DMS53 (cell line): ENCODE measurements at regions not wholly inside any gene's neighbourhood (a gene's known extent, or its start where the extent isn't known, plus 50 kb on each side); places are given as distances from the start of the nearest gene placed in this dataset.
"Not testable (repeated sequence)": the region's sequence is repeated elsewhere in the genome, so short reads cannot be mapped to it uniquely, and the experiment has no call there.

Source experiments
- DNase-seq: peaks from one replicate; lab custom pipeline; 2025; lab: John Stamatoyannopoulos, UW

DNA sequence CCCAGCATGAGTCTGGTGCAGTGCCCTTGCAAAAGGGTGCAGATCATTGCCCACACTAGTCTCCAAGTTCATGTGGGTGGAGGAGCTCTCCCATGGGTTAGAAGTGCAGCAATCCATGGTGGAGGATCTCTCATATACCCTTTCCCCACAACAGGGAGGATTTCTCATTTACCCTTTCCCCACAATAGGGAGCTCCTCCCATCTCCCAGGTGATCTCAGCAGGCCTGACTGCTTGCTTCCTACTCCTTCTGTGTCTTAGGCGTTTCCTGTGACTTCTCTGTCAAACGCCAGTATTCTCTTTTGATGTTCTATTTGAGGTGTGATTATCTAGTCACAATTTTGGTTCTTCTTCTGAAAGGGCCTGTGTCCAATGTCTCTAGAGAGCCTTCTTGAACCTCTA lies 133.8 kb upstream of the RFX3 start:
- no peak for DNase-seq

DNA sequence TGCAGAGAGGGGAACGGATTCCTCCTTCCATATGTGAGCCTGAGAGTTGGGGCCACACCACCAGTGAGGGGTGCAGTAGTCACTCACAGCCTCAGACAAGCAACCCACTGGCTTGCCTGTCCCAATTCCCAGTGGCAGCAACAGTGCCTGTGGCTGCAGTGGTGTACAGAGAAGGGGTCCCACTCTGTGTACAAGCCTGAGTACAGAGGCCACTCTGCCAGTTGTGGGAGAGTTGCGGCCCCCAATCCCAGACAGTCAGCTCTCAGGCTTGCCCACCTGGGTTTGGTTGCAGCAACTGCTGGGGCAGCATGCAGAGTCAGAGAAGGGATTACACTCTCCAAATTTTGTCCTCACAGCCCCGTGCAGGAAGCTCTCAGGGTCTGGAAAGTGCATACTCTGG lies 133.2 kb upstream of the RFX3 start:
- no peak for DNase-seq

DNA sequence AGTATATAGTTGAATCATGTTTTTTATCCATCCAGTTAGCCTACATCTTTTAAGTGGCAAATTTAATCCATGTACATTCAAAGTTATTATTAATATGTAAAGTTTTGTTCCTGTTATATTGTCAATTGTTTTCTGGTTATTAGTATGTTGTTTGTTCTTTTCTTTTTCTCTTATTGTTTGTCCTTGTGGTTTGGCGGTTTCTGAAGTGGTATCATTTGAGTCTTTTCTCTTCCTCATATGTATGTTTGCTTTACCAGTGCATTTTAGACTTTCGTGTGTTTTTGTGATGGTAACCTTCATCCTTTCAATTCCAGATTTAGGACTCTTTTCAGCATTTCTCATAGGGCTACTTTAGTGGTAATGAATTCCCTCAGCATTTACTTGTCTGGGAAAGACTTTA lies 130.4 kb upstream of the RFX3 start:
- DNase-seq = no peak

DNA sequence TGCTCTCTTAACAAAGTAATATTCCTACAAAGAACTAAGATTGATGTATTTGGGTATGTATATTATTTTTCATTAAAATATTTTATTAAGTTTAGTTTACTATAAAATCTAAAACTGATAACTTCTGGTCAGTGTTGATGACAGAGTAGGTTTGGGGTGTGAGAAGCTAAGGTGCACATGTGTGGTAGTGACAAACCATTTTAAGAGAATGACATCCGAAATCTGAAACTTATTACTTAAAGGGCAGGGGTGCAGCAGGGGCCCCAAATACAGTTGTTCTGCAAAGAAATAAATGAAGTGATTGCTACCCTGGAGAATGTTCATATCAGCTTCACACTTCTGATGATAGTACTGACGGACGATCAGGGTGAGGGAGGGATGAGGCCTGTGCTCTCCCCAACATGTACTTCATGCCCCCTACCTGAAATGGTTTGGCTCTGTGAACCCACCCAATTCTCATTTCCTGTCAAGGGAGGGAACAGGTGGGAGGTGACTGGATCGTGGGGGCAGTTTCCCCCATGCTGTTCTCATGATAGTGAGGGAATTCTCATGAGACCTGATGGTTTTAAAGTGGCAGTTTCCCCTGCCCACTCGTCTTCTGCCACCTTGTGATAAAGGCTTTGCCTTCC lies 125.3 kb upstream of the RFX3 start:
- no peak for DNase-seq

DNA sequence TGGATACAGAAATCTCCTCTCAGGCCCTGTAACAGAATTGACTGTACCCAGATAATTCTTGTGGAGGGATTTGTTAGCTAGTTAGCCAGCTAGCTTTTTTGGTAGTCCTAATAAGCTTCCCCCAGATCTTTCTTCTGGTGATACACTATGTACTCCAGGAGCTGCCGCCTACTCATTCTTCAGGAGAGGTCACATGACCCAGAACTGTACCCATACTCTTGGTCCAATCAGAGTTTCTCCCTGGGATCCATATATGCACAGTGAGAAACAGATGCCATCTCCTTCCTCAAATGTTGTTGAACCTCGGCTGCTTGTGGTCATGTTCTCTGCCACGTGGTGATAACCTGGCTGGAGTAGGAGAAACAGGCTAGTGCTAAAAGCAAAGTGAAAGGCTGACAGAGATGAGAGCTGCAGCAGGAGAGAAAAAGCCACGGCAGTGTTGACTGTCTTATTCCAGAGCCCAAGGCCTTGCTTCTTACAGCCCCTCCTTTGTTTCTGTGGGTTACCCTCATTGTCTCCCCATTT lies 123.0 kb upstream of the RFX3 start:
- DNase-seq = no peak

DNA sequence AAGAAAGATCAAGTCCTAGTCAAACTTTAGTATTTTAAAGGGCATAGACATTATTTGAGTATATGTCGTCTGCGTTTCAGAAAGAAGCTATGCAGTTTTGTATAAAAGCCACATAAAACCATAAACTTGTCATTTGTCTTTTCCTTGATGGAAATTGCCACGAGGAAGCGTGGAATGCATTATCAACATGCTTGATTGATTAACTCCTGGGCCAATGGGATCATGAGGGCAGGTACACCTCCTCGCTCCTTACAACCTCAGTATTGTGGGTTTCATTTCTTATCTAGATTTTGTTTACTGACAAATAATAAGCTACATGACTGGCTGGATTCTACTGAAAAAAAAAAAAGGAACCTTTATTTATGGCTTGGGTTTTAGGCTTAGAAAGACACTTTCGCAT lies 122.5 kb upstream of the RFX3 start:
- DNase-seq = no peak

DNA sequence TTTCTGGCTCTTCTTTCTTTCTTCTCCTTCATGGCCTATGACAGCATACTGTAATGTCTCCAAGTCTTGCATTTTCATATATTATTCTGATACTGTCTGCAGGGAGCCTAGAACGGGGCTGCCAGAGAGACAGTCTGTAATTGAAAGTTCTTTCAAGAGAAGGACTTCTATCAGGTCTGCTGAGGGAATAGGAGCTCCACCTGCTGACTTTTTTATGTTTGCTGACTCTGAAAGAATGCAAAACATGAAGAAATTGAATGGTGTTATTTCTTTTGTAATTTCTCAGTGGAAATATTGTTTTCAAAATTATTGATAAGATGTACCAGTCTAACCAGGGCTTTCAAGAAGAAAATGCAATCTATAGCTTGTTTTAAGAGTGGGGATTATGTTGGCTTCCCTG lies 121.9 kb upstream of the RFX3 start:
- no peak for DNase-seq

DNA sequence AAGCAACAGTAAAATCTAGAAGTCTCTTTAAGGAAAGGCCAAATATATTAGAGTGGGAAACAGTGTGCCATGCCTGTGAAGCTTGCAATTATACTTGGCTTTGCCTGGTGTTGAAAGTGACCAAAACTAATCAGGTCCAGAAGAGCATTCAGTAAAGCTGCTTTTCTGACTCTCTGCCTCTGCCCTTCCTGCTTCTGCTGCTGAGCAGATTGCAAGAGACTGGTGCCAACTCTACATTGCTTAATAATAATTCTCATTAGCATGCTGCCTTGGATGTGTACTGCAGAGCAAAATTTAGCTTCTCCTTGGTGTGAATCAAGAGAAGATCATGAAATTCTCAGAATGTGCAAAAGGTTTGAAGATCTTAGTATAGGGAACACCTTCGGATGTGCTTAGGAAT lies 120.4 kb upstream of the RFX3 start:
- DNase-seq = no peak

DNA sequence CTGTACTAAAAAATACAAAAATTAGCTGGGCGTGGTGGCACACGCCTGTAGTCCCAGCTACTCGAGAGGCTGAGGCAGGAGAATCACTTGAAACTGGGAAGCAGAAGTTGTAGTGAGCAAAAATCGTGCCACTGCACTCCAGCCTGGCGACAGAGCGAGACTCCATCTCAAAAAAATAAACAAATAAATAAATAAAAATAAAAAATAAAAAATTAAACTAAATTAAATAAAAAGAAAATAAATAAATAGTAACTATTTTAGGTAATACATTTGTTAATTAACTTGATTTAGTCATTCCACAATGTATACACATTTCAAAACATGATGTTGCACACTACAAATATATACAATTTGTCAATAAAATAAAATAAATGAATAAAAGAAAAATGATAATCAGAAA lies 116.3 kb upstream of the RFX3 start:
- DNase-seq = not testable (repeated sequence)

DNA sequence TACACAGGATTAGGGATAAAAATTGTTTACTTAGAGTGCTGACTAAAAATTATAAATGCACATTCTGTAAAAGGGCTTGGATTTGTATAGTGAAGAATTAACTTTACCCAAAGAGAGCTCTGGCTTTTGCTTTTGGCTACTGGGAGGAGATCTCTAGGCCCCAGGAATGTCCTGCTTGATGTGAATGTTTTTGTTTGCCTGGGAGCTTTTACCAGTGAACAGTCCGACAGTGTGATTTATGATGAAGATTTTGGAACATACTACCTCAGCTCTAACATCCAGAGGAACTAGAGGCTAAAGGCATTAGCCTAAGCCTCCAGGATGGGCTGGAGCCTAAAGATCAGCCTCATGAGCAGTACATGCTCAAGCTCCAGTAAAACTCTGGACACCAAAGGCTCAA lies 103.7 kb upstream of the RFX3 start:
- DNase-seq = no peak

DNA sequence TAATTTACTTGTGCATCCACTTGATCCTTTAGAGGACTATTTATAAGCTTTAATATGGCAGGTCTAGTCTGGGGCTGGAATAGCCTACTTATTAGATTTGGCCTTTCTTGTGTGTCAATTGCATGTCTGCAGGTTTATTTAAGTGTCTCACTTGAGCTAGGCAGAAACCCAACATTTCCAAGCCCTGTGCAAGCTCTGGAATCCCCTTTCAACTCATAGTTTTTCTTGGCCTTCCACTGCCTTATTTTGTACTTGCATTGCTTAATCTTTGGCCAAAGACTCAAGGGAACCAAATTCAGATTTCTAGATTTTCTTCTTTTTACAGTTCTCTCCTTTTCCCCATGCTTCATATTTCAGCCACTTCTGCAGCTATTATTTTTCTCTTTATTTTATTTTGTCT lies 102.4 kb upstream of the RFX3 start:
- no peak for DNase-seq

DNA sequence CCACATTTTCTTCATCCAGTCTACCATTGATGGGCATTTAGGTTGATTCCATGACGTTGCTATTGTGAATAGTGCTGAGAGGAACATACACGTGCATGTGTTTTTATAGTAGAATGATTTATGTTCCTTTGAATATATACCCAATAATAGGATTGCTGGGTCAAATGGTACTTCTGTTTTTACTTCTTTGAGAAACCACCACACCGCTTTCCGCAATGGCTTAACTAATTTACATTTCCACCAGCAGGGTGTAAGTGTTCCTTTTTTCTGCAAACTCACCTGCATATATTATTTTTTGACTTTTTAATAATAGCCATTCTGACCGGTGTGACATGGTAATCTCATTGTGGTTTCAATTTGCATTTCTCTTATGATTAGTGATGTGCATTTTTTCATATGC lies 82.2 kb upstream of the RFX3 start:
- no peak for DNase-seq

DNA sequence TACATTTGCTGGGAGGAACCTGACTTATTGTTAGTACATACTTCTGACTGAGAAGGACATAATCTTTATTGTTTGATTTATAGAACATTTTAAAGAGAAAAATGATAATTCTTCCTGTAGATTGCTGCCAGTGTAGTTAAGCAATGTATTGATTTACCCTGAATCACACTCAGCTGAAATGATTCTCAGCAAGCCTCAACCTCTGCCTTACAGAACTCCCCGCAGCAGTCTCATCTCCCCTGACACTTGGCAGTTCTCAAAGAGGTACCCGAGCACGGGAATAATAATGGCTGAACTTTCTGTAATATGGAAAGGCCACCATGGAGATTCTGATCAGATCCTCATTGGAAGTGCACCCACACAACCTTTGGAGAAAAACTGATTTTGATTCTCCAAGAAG lies 74.9 kb upstream of the RFX3 start:
- no peak for DNase-seq

DNA sequence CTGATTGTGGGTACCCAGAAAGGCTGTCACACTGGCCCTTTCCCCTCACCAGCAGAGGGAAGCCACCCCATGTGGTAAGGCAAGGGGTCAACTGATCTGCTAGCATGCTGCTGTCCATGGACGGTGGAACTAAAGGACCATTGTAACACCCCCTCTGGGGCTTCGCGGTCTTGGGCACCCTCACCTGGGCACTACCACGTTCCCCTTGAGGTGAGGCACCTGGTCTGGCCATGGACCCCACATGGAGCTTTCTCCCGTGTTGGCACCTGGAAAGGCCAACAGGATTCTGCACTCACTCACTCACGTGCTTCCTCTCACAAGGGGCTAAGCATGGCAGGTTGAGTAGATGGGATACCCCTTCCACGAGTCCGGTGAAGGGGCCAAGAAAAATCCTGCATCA lies 72.0 kb upstream of the RFX3 start:
- DNase-seq = no peak

DNA sequence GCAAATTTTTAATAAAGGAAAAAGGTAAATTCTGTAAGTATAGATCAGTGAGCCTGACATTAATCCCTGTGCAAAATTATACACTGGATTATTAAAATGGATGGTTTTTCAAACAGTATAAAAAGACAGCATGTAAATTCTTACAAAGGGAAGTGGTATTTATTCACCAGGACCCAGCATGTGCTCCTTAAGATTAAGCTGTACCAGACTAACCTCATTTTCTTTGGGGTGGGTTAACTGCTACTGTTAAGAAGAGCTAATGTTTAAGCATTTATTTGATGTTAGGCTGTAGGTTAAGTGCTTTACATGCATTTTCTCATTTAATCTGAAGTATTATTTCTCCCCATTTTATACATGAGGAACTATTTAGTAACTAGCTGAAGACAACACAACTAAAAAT lies 60.3 kb upstream of the RFX3 start:
- DNase-seq = no peak

DNA sequence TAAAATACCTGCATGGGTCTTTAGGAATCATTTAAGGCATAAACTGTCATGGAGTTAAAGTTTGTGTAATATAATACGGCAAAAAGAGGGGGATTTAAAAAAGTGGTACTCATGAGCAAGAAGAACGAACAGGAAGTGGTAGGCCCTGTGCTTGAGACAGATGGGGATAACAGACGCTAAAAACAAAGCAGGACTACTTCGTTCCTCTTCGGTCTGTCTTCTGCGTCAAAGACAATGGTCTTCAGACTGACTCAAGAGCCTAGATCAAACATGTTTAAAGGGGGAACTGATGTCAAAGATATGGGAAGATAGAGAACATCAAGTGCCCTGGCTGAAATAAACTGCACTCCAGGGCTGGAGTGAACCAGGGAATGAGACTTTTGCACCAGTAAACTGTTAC lies 59.8 kb upstream of the RFX3 start:
- DNase-seq = no peak

DNA sequence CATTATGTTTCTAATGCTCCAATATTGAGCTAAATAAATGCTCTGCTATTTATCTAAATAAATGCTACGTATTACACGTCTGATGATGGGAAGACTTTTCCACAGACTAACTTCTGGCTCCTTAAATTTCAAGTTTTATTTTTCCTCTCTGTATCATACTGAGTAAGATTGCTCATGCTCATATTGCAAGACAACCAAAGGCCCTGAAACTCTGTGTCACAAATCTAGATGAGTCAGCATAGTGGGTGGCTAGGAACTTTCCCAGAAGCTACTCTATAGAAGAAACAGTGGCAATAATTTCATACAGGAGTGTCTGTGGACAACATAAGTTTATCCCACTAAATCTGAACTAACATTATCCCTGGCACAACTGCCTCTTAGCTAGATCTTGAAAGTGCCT lies 53.0 kb upstream of the RFX3 start:
- no peak for DNase-seq

DNA sequence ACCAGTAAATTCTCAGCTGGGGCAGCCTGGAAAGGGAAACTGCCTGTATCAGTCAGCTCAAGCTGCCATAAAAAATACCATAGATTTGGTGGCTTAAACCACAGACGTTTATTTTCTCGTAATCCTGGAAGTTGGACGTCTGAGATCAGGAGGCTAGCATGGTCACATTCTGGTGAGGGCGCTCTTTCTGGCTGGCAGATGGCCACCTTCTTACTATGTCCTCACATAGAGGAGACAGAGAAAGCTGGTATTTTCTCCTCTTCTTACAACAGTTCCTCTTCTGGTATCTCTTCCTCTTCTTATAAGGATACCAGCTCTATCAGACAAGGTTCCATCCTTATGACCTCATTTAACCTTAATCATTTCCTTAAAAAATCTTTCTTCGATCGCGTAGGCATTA lies 50.5 kb upstream of the RFX3 start:
- DNase-seq = no peak

DNA sequence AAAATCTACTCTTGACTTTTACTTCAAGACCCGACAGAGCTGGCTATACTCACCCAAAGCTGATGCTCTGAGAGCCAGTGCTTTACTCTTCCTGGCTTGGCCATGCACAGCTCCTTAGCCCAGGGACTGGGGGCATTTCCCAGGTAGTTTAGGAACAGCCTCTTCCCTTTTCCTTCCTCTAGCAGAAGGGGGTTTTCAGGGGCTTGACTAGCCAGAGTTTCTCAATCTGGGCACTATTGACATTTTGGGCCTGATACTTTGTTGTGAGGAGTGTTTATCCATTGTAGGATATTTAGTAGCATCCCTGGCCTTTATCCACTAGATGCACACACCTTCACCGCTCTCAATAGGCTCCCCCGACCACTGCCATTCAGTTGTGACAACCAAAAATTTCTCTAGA lies 50.0 kb upstream of the RFX3 start:
- no peak for DNase-seq
